SK-N-SH (cell line): ENCODE measurements at regions not wholly inside any gene's neighbourhood (a gene's known extent, or its start where the extent isn't known, plus 50 kb on each side); places are given as distances from the start of the nearest gene placed in this dataset.

ENCODE experiments used
- CTCF ChIA-PET: fragments of 300-600, 350-600 bp; formaldehyde crosslinking; extraction: SDS; loops from one replicate; lab custom pipeline; 2021; lab: Yijun Ruan, JAX
- POLR2A ChIA-PET: fragments of 350-600 bp; sonication (Branson Sonifier 250); formaldehyde crosslinking; extraction: SDS; loops from one replicate; lab custom pipeline; 2020; ENCODE audit warnings: antibody characterized with exemption, inconsistent platforms; lab: Yijun Ruan, JAX
- DNase-seq: peaks from one replicate; pipeline ENCODE4 v3.0.0; 2012
- H2AFZ ChIP-seq: fragments of 200-600 bp; sonication (generic); 2 replicates; pipeline ENCODE4 v1.8.1; 2016; ENCODE audit warnings: antibody characterized with exemption, mild to moderate bottlenecking, low read depth
- H3F3A ChIP-seq: fragments of 200-600 bp; sonication (generic); replicated peaks from 2 replicates; pipeline ENCODE3; 2016; ENCODE audit warnings: antibody characterized with exemption, mild to moderate bottlenecking; ENCODE audit not compliant: insufficient read depth
- H3K27ac ChIP-seq, 2 experiments: fragments of 200-500 bp in 1 of 2; fragments of 200-600 bp in 1 of 2; sonication (Bioruptor generic) in 1 of 2; sonication (generic), shearing (Covaris generic) in 1 of 2; 2 replicates each; pipeline versions ENCODE4 v1.5.1 to v1.6.1; 2014 to 2016; ENCODE audit warnings: low read depth in 2 of 2, inconsistent platforms in 1 of 2, low read length in 1 of 2, mild to moderate bottlenecking in 1 of 2, mixed read lengths in 1 of 2
- H3K27me3 ChIP-seq: fragments of 200-600 bp; sonication (generic), shearing (Covaris generic); 2 replicates; pipeline ENCODE4 v1.6.1; 2016; ENCODE audit warnings: mixed run types; ENCODE audit not compliant: insufficient read depth
- H3K36me3 ChIP-seq, 2 experiments: fragments of 200-500 bp in 1 of 2; fragments of 200-600 bp in 1 of 2; sonication (Bioruptor generic) in 1 of 2; sonication (generic) in 1 of 2; replicated peaks in 1 of 2; 2 replicates each; pipeline versions ENCODE3 to v1.5.1; 2014 to 2016; ENCODE audit warnings: low read length in 1 of 2, mild to moderate bottlenecking in 1 of 2; ENCODE audit not compliant: insufficient read depth in 2 of 2, control insufficient read depth in 1 of 2
- H3K4me1 ChIP-seq, 2 experiments: fragments of 200-500 bp in 1 of 2; fragments of 200-600 bp in 1 of 2; sonication (Bioruptor generic) in 1 of 2; sonication (generic), shearing (Covaris generic) in 1 of 2; 2 replicates each; pipeline versions ENCODE4 v1.5.1 to v1.6.1; 2014 to 2016; ENCODE audit warnings: low read depth in 1 of 2, low read length in 1 of 2, mixed run types in 1 of 2; ENCODE audit not compliant: insufficient read depth in 2 of 2, control insufficient read depth in 1 of 2
- H3K4me2 ChIP-seq: fragments of 200-600 bp; sonication (generic), shearing (Covaris generic); 2 replicates; pipeline ENCODE4 v1.6.1; 2017; ENCODE audit warnings: mixed run types
- H3K4me3 ChIP-seq, 2 experiments: fragments of 200-500 bp in 1 of 2; fragments of 200-600 bp in 1 of 2; sonication (Bioruptor generic) in 1 of 2; sonication (generic), shearing (Covaris generic) in 1 of 2; 2 replicates each; pipeline versions ENCODE4 v1.5.1 to v1.8.1; 2014 to 2016; ENCODE audit warnings: low read depth in 2 of 2, inconsistent platforms in 1 of 2, low read length in 1 of 2, mild to moderate bottlenecking in 1 of 2, mixed read lengths in 1 of 2, moderate library complexity in 1 of 2
- H3K79me2 ChIP-seq: fragments of 200-600 bp; sonication (generic); 2 replicates; pipeline ENCODE4 v1.8.1; 2017; ENCODE audit warnings: mild to moderate bottlenecking; ENCODE audit not compliant: insufficient read depth
- H3K9ac ChIP-seq: fragments of 200-600 bp; sonication (generic); 2 replicates; pipeline ENCODE4 v1.6.1; 2017; ENCODE audit warnings: mixed run types
- H3K9me2 ChIP-seq: fragments of 200-600 bp; sonication (generic); 2 replicates; pipeline ENCODE4 v1.6.1; 2017; ENCODE audit warnings: mixed run types
- H3K9me3 ChIP-seq: fragments of 200-600 bp; sonication (generic); 2 replicates; pipeline ENCODE4 v1.6.1; 2017; ENCODE audit warnings: mixed run types, mild to moderate bottlenecking, moderate library complexity
- H4K20me1 ChIP-seq: fragments of 200-600 bp; sonication (generic); 2 replicates; pipeline ENCODE4 v1.6.1; 2017; ENCODE audit warnings: mild to moderate bottlenecking, mixed run types; ENCODE audit not compliant: insufficient read depth
- FOSL2 ChIP-seq: IDR thresholded peaks from 2 replicates; pipeline ENCODE4 v1.4.0; 2012; ENCODE audit warnings: low read depth, mild to moderate bottlenecking, moderate library complexity, borderline replicate concordance
- GABPA ChIP-seq: IDR thresholded peaks from 2 replicates; pipeline ENCODE4 v1.4.0; 2012; ENCODE audit warnings: low read depth, mild to moderate bottlenecking
- MAX ChIP-seq: IDR thresholded peaks from 2 replicates; pipeline ENCODE4 v1.4.0; 2012; ENCODE audit warnings: low read depth
- MXI1 ChIP-seq: IDR thresholded peaks from 2 replicates; pipeline ENCODE4 v1.6.1; 2012; ENCODE audit warnings: mild to moderate bottlenecking, low read depth, low read length, improper control_type of control experiment
- NFIC ChIP-seq: IDR thresholded peaks from 2 replicates; pipeline ENCODE4 v1.4.0; 2012; ENCODE audit warnings: borderline replicate concordance
- NRF1 ChIP-seq: IDR thresholded peaks from 2 replicates; pipeline ENCODE4 v1.6.1; 2012; ENCODE audit warnings: low read depth, mild to moderate bottlenecking, low read length
- RCOR1 ChIP-seq: fragments of 150-350 bp; IDR thresholded peaks from 2 replicates; pipeline ENCODE4 v1.6.1; 2017; ENCODE audit warnings: antibody characterized with exemption, low read length
- RFX5 ChIP-seq: IDR thresholded peaks from 2 replicates; pipeline ENCODE4 v1.6.1; 2012; ENCODE audit warnings: mild to moderate bottlenecking, improper control_type of control experiment, low read length
- SMC3 ChIP-seq: IDR thresholded peaks from 2 replicates; pipeline ENCODE4 v1.6.1; 2012; ENCODE audit warnings: low read depth, low read length, improper control_type of control experiment
- TEAD4 ChIP-seq: IDR thresholded peaks from 2 replicates; pipeline ENCODE4 v1.4.0; 2012; ENCODE audit warnings: mild to moderate bottlenecking, borderline replicate concordance; ENCODE audit not compliant: insufficient read depth
- YY1 ChIP-seq: IDR thresholded peaks from 2 replicates; pipeline ENCODE4 v1.4.0; 2012; ENCODE audit warnings: low read depth, mild to moderate bottlenecking
- ZBTB33 ChIP-seq: IDR thresholded peaks from 2 replicates; pipeline ENCODE4 v1.4.0; 2012; ENCODE audit warnings: low read depth, borderline replicate concordance
- WGBS: methylation state at CpG from one replicate; pipeline ENCODE4 v1.1.6; 2017; ENCODE audit warnings: low lambda C conversion rate; 5-methylcytosine and 5-hydroxymethylcytosine counted together
- TF ChIP-seq, protein P1 (sequence below): IDR thresholded peaks from 2 replicates; pipeline ENCODE4 v1.6.1; 2012; ENCODE audit warnings: mild to moderate bottlenecking, low read depth, low read length, moderate library complexity
- TF ChIP-seq, protein P2 (sequence below): fragments of 150-350 bp; IDR thresholded peaks from 2 replicates; pipeline ENCODE4 v1.6.1; 2017; ENCODE audit warnings: antibody characterized with exemption, low read length, low read depth, borderline replicate concordance

DNA sequence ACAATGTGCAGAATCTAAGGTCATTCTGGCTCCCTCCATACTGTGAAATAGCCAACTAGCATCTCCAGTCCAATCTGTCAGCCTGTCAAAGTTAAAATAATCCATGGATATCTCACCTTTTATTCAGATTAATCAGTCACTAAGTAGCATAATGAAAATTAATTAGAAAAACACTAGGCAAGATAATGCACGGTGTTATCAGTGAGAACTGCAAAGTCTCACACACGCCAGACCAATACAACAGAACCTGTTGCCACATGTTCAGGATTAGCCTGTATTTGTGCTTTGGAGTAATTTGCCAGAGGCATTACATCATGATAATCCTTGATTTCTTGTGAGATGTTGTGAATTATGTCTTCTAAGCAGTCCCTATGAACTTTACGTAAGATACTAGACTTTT is 820.4 kb upstream of the ALCAM start (continued):
- no peak for TF ChIP-seq MAX
- no peak for TF ChIP-seq NFIC
- no peak for TF ChIP-seq GABPA
- no peak for TF ChIP-seq FOSL2
- no peak for TF ChIP-seq MXI1
- TF ChIP-seq ZBTB33: no peak
- TF ChIP-seq NRF1: no peak
- no peak for TF ChIP-seq TEAD4
- no peak for TF ChIP-seq RFX5
- peak; percentile 91 for TF ChIP-seq RCOR1
- TF ChIP-seq, protein P1, sequence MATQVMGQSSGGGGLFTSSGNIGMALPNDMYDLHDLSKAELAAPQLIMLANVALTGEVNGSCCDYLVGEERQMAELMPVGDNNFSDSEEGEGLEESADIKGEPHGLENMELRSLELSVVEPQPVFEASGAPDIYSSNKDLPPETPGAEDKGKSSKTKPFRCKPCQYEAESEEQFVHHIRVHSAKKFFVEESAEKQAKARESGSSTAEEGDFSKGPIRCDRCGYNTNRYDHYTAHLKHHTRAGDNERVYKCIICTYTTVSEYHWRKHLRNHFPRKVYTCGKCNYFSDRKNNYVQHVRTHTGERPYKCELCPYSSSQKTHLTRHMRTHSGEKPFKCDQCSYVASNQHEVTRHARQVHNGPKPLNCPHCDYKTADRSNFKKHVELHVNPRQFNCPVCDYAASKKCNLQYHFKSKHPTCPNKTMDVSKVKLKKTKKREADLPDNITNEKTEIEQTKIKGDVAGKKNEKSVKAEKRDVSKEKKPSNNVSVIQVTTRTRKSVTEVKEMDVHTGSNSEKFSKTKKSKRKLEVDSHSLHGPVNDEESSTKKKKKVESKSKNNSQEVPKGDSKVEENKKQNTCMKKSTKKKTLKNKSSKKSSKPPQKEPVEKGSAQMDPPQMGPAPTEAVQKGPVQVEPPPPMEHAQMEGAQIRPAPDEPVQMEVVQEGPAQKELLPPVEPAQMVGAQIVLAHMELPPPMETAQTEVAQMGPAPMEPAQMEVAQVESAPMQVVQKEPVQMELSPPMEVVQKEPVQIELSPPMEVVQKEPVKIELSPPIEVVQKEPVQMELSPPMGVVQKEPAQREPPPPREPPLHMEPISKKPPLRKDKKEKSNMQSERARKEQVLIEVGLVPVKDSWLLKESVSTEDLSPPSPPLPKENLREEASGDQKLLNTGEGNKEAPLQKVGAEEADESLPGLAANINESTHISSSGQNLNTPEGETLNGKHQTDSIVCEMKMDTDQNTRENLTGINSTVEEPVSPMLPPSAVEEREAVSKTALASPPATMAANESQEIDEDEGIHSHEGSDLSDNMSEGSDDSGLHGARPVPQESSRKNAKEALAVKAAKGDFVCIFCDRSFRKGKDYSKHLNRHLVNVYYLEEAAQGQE: no peak
- no peak for TF ChIP-seq SMC3

DNA sequence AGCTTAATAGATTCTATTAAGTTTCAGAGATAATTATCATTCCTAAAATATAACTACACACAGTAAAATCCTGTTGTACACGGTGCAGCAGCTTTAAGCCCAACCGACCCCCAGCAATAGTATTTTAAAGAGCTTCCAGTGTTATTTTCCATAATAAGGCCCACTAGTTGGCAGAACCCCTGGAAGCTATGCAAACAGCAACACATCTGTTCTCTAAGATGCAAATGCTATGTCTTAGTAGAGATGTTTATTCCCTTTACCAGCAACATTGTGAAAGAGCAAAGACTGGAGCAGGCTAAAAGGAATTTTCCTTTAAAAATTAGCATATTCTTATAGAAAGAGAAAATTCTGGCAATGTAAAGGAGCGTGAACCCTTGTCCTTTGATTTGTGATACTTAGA is 819.7 kb upstream of the ALCAM start:
- TF ChIP-seq NFIC (no peak), MXI1 (no peak), YY1 (no peak), ZBTB33 (no peak)
- TF ChIP-seq, protein P2, sequence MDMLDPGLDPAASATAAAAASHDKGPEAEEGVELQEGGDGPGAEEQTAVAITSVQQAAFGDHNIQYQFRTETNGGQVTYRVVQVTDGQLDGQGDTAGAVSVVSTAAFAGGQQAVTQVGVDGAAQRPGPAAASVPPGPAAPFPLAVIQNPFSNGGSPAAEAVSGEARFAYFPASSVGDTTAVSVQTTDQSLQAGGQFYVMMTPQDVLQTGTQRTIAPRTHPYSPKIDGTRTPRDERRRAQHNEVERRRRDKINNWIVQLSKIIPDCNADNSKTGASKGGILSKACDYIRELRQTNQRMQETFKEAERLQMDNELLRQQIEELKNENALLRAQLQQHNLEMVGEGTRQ: no peak
- H3K4me3 ChIP-seq: no peak overlapping the region
- no peak overlapping the region for H3K4me2 ChIP-seq
- H3K9me3 ChIP-seq: no peaks in the 10 kb centered on the region
- no peaks in the 10 kb centered on the region for H4K20me1 ChIP-seq
- CTCF ChIA-PET: interaction anchor here (0.6 to 1.2 kb wide), 2 partner anchors 57 to 1874 kb away, joined by 3 to 4 read pairs; no protein-coding TSS in a partner anchor
- peaks cover 14% of the 10 kb centered on the region for H3F3A ChIP-seq
- H3K79me2 ChIP-seq: no peaks in the 10 kb centered on the region
- no peaks in the 10 kb centered on the region for H3K9me2 ChIP-seq
- 68% methylated on average over 3 of the region's 3 CpGs for WGBS
- no peak overlapping the region for H3K9ac ChIP-seq
- DNase-seq: no peak
- H3K36me3 ChIP-seq: no peaks in the 10 kb centered on the region
- no peak overlapping the region for H3K27ac ChIP-seq
- H2AFZ ChIP-seq: no peak overlapping the region
- POLR2A ChIA-PET: no interaction called here
- H3K27me3 ChIP-seq: no peaks in the 10 kb centered on the region
- H3K4me1 ChIP-seq: peaks cover 0 to 3% of the 10 kb centered on the region in 2 experiments; a peak in 2 of 4 replicates
